ENCODE measurements at regions not wholly inside any gene's neighbourhood (a gene's known extent, or its start where the extent isn't known, plus 50 kb on each side); places are given as distances from the start of the nearest gene placed in this dataset.
A peak's percentile ranks its signal among the peaks of the same experiment; 100 is the strongest.

DNA sequence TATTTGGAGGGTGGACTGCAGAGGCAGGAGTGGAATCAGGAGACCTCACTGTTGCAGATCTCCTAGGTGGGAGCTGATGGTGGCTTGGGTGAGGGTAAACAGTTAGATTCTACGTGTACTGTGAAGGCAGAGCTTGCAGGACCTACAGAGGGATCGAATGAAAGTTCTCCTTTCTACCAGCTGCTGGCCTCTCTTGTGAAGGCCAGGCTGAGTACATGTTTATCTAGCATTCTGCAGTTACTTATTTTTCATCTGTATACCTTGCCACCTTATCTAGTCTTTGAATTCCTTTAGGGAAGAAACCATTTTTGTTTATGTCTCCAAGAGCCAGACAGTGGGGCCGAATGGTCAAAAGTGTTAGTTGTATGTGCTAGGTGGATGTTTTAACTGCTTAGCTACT, 57.6 kb downstream of the PTTG1 start:
- H3K4me1 Mint-ChIP-seq = peaks cover 13 to 35% of the 10 kb centered on the region in 2 donors
- H3K9me3 Mint-ChIP-seq = no peaks in the 10 kb centered on the region
- peaks cover 31 to 42% of the 10 kb centered on the region in 2 donors for H3K36me3 Mint-ChIP-seq
- DNase-seq = no peak
- peaks cover 0 to 6% of the 10 kb centered on the region in 2 donors for H3K27me3 Mint-ChIP-seq
- no peak for ATAC-seq (replicated peaks)
- no peak overlapping the region for H3K27ac Mint-ChIP-seq
- no peak overlapping the region for H3K4me3 Mint-ChIP-seq

DNA sequence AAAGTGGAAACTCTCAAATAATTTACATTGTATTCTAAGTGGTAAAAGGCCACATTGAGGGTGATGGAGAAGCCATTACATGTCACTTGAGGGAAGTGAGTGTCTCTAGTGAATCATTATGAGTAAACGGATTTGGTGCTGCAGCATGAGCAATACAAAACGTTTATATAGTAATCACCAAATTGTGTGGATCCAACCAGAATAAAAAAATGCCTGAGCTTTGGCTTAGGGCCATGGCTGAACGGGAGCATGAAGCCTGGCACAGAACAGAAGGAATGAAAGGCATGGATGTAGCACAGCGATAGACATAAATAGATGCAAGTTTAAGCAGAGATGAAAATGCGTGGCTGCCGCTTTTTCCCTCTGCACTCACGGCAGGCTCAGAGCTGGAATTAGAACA, 58.3 kb downstream of the PTTG1 start:
- Mint-ChIP-seq H3K27me3 (peaks cover 0 to 6% of the 10 kb centered on the region in 2 donors), H3K4me1 (peaks cover 14 to 42% of the 10 kb centered on the region in 2 donors), H3K27ac (no peak overlapping the region), H3K9me3 (no peaks in the 10 kb centered on the region), H3K36me3 (peaks cover 35 to 49% of the 10 kb centered on the region in 2 donors), H3K4me3 (no peak overlapping the region)
- DNase-seq (no peak), ATAC-seq (replicated peaks) (no peak)

DNA sequence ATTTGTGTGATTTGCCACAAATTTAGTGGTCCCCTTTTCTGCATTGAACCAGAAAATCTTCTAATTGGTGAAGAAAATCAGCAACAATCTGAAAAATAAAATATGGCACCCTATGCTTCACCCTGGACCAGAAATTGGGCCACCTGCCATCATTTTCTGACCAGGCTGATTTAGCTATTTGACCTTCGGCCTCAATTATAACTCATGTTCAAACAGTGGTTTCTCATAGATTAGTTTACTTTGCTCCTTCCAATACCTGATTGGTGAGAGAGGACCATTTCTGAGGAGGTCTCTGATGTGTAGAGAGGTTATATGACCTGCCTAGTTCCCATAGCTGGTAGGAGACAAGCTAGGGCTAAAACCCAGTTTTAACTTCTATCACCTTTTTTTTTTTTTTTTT, 59.0 kb downstream of the PTTG1 start:
- H3K4me3 Mint-ChIP-seq = no peak overlapping the region
- H3K27ac Mint-ChIP-seq = no peak overlapping the region
- peaks cover 33 to 48% of the 10 kb centered on the region in 2 donors for H3K36me3 Mint-ChIP-seq
- peaks cover 14 to 43% of the 10 kb centered on the region in 2 donors for H3K4me1 Mint-ChIP-seq
- DNase-seq (no peak), ATAC-seq (replicated peaks) (no peak)
- H3K9me3 Mint-ChIP-seq = no peaks in the 10 kb centered on the region
- peaks cover 0 to 6% of the 10 kb centered on the region in 2 donors for H3K27me3 Mint-ChIP-seq

DNA sequence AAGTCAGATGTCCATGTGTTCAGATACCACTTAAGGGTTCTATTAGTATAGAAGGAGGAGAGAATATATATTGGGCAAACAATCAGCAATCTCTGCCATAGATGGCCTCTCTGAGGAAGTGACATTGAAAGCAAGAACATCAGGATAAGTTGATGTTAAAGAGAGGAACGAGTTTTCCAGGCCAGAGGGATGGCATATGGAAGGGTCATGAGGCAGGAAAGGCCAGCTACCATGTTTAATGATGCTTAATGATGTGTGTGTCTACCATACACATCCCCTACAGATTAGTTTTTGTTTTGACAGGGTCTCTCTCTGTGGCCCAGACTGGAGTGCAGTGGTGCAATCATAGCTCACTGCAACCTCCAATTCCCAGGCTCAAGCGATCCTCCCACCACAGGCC, 63.0 kb downstream of the PTTG1 start:
- H3K4me3 Mint-ChIP-seq = no peak overlapping the region
- peaks cover 20 to 36% of the 10 kb centered on the region in 2 donors for H3K36me3 Mint-ChIP-seq
- no peak overlapping the region for H3K27ac Mint-ChIP-seq

DNA sequence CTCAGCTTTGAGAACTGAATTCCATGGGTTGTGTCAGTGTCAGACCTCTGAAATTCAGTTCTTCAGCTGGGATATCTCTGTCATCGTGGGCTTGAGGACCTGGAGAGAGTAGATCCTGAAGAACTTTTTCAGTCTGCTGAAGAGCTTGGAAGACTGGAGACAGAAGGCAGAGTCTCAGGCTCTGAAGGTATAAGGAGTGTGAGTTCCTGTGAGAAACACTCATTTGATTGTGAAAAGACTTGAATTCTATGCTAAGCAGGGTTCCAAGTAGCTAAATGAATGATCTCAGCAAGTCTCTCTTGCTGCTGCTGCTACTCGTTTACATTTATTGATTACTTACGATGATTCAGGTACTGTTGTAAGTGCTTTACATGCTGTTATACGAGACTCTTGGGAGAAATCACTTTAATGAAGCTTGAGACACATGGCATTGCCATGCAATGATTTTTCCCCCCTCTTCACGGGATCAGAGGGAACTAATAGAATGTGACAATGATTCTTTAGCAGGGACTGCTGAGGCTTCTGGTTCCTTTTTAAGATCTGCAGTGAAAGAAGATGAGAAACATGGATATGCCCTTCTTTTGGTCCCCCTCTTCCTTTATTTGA, 63.8 kb downstream of the PTTG1 start:
- Mint-ChIP-seq H3K4me3 (no peak overlapping the region), H3K4me1 (peaks cover 10 to 14% of the 10 kb centered on the region in 2 donors), H3K27ac (no peak overlapping the region), H3K36me3 (peaks cover 14 to 29% of the 10 kb centered on the region in 2 donors), H3K9me3 (no peaks in the 10 kb centered on the region), H3K27me3 (no peaks in the 10 kb centered on the region)
- ATAC-seq (replicated peaks) (no peak), DNase-seq (no peak)

More for the DNA sequence above, 63.0 kb downstream of the PTTG1 start:
- Mint-ChIP-seq H3K27me3 (no peaks in the 10 kb centered on the region), H3K4me1 (peaks cover 12 to 22% of the 10 kb centered on the region in 2 donors), H3K9me3 (no peaks in the 10 kb centered on the region)
- ATAC-seq (replicated peaks) = no peak
- DNase-seq = no peak

DNA sequence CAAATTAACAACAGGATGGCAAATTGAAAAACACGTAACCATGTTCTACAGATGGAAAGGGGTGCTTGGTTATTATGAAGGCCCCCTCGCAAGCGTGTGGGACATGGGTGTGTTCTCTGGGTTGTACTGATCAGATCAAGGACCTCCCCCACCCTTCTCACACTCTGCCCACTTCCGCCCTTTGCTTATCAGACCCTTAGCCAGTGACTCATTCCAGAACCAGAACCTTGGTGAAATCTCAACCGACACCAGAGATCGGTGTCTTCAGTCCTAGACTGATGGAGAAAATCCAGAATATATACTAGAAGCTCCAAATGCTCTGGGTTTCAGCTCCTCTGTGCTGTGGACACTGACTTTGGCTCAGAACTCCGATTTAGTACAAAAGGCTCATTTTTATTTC, 64.9 kb downstream of the PTTG1 start:
- H3K4me1 Mint-ChIP-seq = peaks cover 10 to 13% of the 10 kb centered on the region in 2 donors
- H3K36me3 Mint-ChIP-seq = peaks cover 14 to 33% of the 10 kb centered on the region in 2 donors
- no peaks in the 10 kb centered on the region for H3K9me3 Mint-ChIP-seq
- no peak overlapping the region for H3K27ac Mint-ChIP-seq
- H3K27me3 Mint-ChIP-seq = no peaks in the 10 kb centered on the region
- ATAC-seq (replicated peaks) = peak in 1 of 2 donors; percentile 66
- no peak overlapping the region for H3K4me3 Mint-ChIP-seq
- no peak for DNase-seq

DNA sequence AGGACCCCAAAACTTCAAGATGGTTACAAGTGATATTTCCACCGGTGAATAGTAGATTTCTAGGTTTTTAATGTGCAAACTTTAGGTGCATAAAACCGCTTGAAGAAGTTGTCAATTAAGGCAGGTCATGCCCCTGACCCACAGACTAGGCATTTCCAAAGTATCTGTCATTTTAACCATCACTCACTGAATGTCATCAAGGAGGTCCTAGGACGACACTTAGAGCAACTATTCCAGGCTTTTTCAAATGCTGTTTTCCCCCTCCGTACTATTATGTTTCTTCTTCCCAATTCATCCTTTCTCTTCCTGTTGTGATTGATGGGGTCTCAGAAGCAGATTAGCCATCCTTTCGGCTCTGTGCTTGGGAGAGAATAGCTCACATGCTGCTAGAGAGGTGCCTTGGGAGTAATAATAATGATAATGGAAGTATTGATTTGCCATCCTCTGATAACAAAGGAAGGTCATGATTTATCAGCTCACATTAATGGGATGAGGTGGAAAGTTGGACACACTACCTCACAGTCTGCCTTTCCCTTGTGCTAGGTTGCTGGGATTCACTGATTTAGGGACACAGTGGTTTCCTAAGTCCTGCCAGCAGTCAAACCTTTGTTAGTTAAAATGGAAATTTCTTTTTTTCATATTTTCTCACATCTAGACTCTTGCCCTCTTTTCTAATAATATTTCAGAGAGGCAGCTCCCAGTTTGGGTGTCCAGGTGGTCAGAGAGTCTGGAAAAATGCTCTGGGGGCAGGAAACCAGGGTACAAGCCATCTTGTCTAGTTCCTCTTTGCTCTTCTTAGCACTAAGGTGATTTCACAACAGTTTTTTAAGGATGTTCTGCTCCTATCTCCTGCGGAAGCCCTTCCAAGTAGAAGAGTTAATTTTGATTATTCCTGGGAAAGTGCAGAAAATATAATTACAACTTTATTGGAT, 67.0 kb downstream of the PTTG1 start:
- Mint-ChIP-seq H3K9me3 (no peaks in the 10 kb centered on the region), H3K27me3 (no peaks in the 10 kb centered on the region), H3K36me3 (peaks cover 11 to 26% of the 10 kb centered on the region in 2 donors), H3K4me1 (peaks cover 10 to 17% of the 10 kb centered on the region in 2 donors), H3K27ac (no peak overlapping the region), H3K4me3 (no peak overlapping the region)
- ATAC-seq (replicated peaks) = no peak
- no peak for DNase-seq

DNA sequence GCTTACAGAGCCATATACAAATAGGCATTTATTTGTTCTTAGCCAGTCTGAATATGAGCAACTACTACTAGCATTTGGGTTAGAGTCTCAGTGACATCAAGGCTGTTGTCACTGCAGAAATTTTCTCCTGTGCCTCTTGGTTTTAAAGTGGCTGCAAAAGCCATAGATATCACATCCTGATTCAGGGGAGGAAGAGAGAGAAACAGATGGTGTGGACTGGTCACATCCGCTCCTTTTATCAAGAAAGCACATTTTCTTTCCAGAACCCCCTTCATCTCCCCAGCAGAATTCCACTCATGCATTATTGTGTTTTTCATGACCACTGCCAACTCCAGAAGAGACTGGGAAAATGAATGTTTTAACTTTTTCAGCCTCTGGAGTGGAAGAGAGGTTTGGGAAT, 69.8 kb downstream of the PTTG1 start:
- Mint-ChIP-seq H3K36me3 (peaks cover 7 to 12% of the 10 kb centered on the region in 2 donors), H3K4me3 (no peak overlapping the region), H3K4me1 (peaks cover 11 to 20% of the 10 kb centered on the region in 2 donors), H3K27me3 (no peaks in the 10 kb centered on the region), H3K9me3 (no peaks in the 10 kb centered on the region), H3K27ac (no peak overlapping the region)
- no peak for ATAC-seq (replicated peaks)
- DNase-seq = no peak

DNA sequence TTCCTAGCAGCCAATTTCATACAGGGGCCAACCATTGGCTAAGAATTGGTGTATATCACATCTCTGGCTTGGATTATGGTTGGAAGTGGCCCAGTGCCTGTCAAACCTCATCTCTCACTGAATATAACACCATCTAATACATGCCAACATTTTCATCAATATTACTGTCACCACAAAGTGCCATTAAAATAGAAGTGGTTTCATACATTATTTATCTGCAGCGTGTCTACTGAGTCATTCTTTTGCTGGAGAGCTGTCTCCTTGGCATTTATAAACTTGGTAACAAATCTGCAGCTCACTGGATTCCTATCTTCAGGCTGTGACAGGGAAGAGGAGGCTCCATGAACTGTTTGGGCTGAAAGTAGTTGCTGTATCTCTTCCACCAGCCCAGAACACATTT, 70.9 kb downstream of the PTTG1 start:
- no peak for DNase-seq
- Mint-ChIP-seq H3K4me1 (peaks cover 11 to 18% of the 10 kb centered on the region in 2 donors), H3K36me3 (peaks cover 0 to 4% of the 10 kb centered on the region in 2 donors), H3K4me3 (no peak overlapping the region), H3K27ac (no peak overlapping the region), H3K9me3 (no peaks in the 10 kb centered on the region), H3K27me3 (no peaks in the 10 kb centered on the region)
- no peak for ATAC-seq (replicated peaks)

DNA sequence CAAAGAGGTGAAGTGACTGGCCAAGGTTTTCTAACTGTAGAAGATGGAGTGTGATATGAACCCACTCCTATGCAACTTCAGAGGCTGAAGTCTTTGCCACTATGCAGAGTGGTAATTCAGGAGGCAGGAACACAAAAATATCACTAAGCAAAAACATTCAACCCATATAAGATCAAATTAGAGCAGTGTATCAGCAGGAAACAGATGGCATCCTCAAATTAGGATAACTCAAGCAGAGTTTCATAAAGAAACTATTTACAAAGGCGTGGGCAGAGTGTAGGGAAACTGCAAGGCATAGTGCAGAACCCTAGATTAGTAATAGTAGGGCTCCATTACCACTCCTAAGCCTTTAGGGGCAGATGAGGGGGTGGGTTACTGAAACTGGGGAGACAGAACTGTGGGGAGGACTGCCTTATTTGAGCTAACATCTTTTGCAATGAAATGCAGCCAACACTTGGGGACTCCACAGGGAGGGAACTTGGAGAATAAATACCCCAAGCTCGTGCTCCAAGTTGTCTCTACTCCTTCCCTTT, 72.2 kb downstream of the PTTG1 start:
- peaks cover 11 to 18% of the 10 kb centered on the region in 2 donors for H3K4me1 Mint-ChIP-seq
- H3K36me3 Mint-ChIP-seq = peaks cover 0 to 4% of the 10 kb centered on the region in 2 donors
- no peak overlapping the region for H3K27ac Mint-ChIP-seq
- ATAC-seq (replicated peaks) = no peak
- H3K9me3 Mint-ChIP-seq = no peaks in the 10 kb centered on the region
- no peak for DNase-seq
- H3K4me3 Mint-ChIP-seq = no peak overlapping the region
- H3K27me3 Mint-ChIP-seq = no peaks in the 10 kb centered on the region

DNA sequence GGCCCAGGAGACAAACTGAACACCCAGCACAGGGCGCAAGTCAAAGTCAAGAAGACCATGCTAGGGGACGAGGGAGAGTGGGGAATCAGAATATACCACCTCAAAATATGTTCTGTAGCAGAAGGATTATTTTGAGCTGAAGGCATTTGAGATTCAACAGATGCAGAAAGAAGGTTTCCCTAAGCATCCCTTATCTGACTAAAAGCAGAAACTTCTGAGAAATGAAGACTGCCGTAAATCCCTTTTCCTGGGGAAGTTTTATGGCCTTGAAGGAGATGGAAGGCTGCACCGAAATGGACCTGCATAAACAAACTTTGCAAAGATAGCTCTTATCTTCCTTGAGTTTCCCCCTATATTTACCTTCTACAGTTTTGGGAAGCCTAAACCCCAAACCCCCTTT, 72.8 kb downstream of the PTTG1 start:
- ATAC-seq (replicated peaks) = no peak
- Mint-ChIP-seq H3K27me3 (no peaks in the 10 kb centered on the region), H3K36me3 (peaks cover 0 to 4% of the 10 kb centered on the region in 2 donors), H3K4me3 (no peak overlapping the region), H3K27ac (no peak overlapping the region), H3K9me3 (no peaks in the 10 kb centered on the region), H3K4me1 (peaks cover 11 to 18% of the 10 kb centered on the region in 2 donors)
- DNase-seq = no peak

DNA sequence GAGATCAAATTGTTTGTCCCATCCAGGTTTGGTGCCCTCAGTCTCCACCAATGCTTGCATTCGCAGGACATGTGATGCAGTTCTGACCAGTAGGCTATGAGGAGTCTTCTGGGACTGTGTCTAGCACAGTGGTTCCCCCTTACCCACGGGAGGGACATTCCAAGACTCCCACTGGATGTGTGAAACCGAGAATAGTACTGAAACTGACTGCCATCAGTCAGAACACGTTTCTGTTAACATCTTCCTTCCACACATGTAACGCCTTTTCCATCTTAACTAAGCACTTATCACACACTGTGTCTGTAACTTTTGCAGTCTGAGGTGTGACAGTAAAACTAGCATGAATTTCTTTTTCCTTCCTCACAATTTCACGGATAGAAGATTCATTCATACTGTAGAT, 74.7 kb downstream of the PTTG1 start:
- peak in 1 of 2 donors; percentile 57 for ATAC-seq (replicated peaks)
- H3K27ac Mint-ChIP-seq = no peak overlapping the region
- H3K4me1 Mint-ChIP-seq = peaks cover 17 to 36% of the 10 kb centered on the region in 2 donors
- no peaks in the 10 kb centered on the region for H3K9me3 Mint-ChIP-seq
- no peaks in the 10 kb centered on the region for H3K36me3 Mint-ChIP-seq
- H3K27me3 Mint-ChIP-seq = no peaks in the 10 kb centered on the region
- no peak for DNase-seq
- H3K4me3 Mint-ChIP-seq = no peak overlapping the region

DNA sequence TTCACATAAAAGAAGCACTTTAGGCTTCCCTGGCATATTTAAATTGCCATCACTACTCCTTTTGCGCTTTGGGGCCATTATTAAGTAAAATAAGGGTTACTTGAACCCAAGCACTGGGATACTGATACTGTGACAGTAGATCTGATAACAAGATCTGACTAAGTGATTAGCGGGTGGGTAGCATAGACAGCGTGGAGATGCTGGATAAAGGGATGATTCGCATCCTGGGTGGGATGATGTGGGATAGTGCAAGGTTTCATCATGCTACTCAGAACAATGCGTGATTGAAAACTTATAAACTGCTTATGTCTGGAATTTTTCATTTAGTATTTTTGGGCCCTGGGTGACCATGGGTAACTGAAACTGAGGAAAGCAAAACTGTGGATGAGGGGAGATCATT, 75.1 kb downstream of the PTTG1 start:
- Mint-ChIP-seq H3K4me3 (no peak overlapping the region), H3K4me1 (peaks cover 17 to 36% of the 10 kb centered on the region in 2 donors), H3K27ac (no peak overlapping the region), H3K27me3 (no peaks in the 10 kb centered on the region), H3K9me3 (no peaks in the 10 kb centered on the region), H3K36me3 (no peaks in the 10 kb centered on the region)
- ATAC-seq (replicated peaks) = no peak
- no peak for DNase-seq

DNA sequence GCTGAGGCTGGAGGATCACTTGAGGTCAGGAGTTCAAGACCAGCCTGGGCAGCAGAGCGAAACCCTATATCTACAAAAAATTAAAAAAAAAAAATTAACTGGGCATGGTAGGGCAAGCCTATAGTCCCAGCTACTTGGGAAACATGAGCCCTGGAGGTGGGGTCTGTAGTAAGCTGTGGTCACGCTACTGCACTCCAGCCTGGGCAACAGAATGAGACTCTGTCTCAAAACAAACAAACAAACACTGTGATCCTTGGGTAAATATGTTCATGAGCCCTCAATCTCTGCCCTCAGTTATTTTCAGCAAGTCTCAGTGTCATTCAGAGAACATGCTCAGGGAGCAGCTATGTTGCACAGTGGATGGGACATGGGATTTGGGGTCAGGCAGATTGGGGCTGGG, 76.2 kb downstream of the PTTG1 start:
- no peaks in the 10 kb centered on the region for H3K27me3 Mint-ChIP-seq
- ATAC-seq (replicated peaks) (no peak), DNase-seq (no peak)
- H3K4me1 Mint-ChIP-seq = peaks cover 19 to 36% of the 10 kb centered on the region in 2 donors
- no peak overlapping the region for H3K4me3 Mint-ChIP-seq
- H3K9me3 Mint-ChIP-seq = peaks cover 4% of the 10 kb centered on the region in 2 donors
- no peak overlapping the region for H3K27ac Mint-ChIP-seq
- H3K36me3 Mint-ChIP-seq = peaks cover 3 to 4% of the 10 kb centered on the region in 2 donors

Measured in stimulated activated naive B cell treated with anti-CD40 and anti-IgM and Interleukin-4, amounts not matched to agents 10 μg/mL and 1 μg/mL and 100 μg/mL, for 72 hours (primary cell).